ENCODE measurements at regions not wholly inside any gene's neighbourhood (a gene's known extent, or its start where the extent isn't known, plus 50 kb on each side); places are given as distances from the start of the nearest gene placed in this dataset.

DNA sequence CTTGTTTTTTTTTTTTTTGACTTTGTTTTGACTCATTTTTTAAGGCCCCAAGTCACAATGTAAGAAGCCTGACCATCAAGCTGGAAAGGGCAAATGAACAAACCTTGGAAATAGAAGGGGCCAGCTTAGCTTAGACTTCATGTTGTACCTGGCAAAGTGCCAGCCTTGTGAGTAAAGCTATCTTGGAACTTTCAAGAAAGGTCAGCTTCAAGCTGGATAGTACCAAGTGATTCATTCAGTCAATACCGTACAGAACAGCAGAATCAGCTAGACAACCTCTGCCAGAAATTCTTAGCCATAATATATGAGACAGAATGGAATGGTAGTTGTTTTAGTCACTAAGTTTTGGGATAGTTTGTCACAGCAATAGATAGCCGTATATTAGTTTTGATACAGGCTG lies 1492.2 kb upstream of the TENM3 start:
- TF ChIP-seq, protein P1, sequence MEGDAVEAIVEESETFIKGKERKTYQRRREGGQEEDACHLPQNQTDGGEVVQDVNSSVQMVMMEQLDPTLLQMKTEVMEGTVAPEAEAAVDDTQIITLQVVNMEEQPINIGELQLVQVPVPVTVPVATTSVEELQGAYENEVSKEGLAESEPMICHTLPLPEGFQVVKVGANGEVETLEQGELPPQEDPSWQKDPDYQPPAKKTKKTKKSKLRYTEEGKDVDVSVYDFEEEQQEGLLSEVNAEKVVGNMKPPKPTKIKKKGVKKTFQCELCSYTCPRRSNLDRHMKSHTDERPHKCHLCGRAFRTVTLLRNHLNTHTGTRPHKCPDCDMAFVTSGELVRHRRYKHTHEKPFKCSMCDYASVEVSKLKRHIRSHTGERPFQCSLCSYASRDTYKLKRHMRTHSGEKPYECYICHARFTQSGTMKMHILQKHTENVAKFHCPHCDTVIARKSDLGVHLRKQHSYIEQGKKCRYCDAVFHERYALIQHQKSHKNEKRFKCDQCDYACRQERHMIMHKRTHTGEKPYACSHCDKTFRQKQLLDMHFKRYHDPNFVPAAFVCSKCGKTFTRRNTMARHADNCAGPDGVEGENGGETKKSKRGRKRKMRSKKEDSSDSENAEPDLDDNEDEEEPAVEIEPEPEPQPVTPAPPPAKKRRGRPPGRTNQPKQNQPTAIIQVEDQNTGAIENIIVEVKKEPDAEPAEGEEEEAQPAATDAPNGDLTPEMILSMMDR (conservative IDR thresholded peaks at IDR 0.05; ENCODE audit: low read depth, low read length) = no peak
- no peak for TF ChIP-seq EZH2 (IDR thresholded peaks at IDR 0.05; ENCODE audit: borderline replicate concordance, low read depth, low read length, poor library complexity, severe bottlenecking)
